HL-60 (cell line): ENCODE measurements at regions not wholly inside any gene's neighbourhood (a gene's known extent, or its start where the extent isn't known, plus 50 kb on each side); places are given as distances from the start of the nearest gene placed in this dataset.

Experiments used
- DNase-seq, 2 experiments: peaks; one replicate each; pipeline ENCODE4 v3.0.0-alpha.2; 2010 to 2020; ENCODE audit warnings: low read depth in 1 of 2, low spot score in 1 of 2
- H3K27ac ChIP-seq: fragments of 250-450 bp; sonication (Bioruptor Pico); replicated peaks from 2 replicates; pipeline ENCODE4 v1.5.1; 2020; ENCODE audit warnings: mild to moderate bottlenecking, moderate library complexity
- H3K27me3 ChIP-seq: fragments of 250-450 bp; sonication (Bioruptor Pico); 2 replicates; pipeline ENCODE4 v1.5.1; 2021; ENCODE audit warnings: mild to moderate bottlenecking, moderate library complexity; ENCODE audit not compliant: insufficient read depth, poor library complexity, severe bottlenecking
- H3K4me3 ChIP-seq: replicated peaks from 2 replicates; pipeline ENCODE4 v1.5.1; 2011; ENCODE audit warnings: mild to moderate bottlenecking, control low read depth, low read length; ENCODE audit not compliant: insufficient read depth
- CTCF ChIP-seq: IDR thresholded peaks from one replicate; pipeline ENCODE4 v1.5.1; 2011; ENCODE audit warnings: low read length, control low read depth, inconsistent platforms; ENCODE audit not compliant: insufficient read depth
- GABPA ChIP-seq: IDR thresholded peaks from 2 replicates; pipeline ENCODE4 v1.6.1; 2012; ENCODE audit warnings: low read depth
- POLR2AphosphoS5 ChIP-seq: IDR thresholded peaks from 2 replicates; pipeline ENCODE4 v1.6.1; 2012; ENCODE audit warnings: low read depth
- REST ChIP-seq: IDR thresholded peaks from 2 replicates; pipeline ENCODE4 v1.6.1; 2012; ENCODE audit warnings: low read depth; ENCODE audit not compliant: insufficient replicate concordance
- SPI1 ChIP-seq: IDR thresholded peaks from 2 replicates; pipeline ENCODE4 v1.6.1; 2012; ENCODE audit warnings: low read depth, mild to moderate bottlenecking, borderline replicate concordance

GRCh38 chr16:13672196-13672595, 247.8 kb upstream of the ERCC4 start:
- no peak overlapping the region for H3K27ac ChIP-seq
- DNase-seq, result no peak
- no peaks in the 10 kb centered on the region for H3K27me3 ChIP-seq
- TF ChIP-seq POLR2AphosphoS5, result no peak
- no peak for TF ChIP-seq REST
- no peak for TF ChIP-seq GABPA
- no peak for TF ChIP-seq SPI1
- TF ChIP-seq CTCF, result no peak
- no peak overlapping the region for H3K4me3 ChIP-seq

GRCh38 chr16:13680021-13680889, 239.7 kb upstream of the ERCC4 start:
- H3K27ac ChIP-seq, result no peak overlapping the region
- TF ChIP-seq CTCF (no peak), REST (no peak), GABPA (peak; percentile 55), POLR2AphosphoS5 (no peak)
- no peak overlapping the region for H3K4me3 ChIP-seq
- H3K27me3 ChIP-seq, result no peaks in the 10 kb centered on the region
- DNase-seq, result no peak

GRCh38 chr16:13684819-13685563, 235.0 kb upstream of the ERCC4 start:
- no peak for DNase-seq
- H3K27me3 ChIP-seq, result no peaks in the 10 kb centered on the region
- no peak overlapping the region for H3K4me3 ChIP-seq
- TF ChIP-seq GABPA (no peak), SPI1 (no peak), REST (no peak), CTCF (no peak), POLR2AphosphoS5 (no peak)
- H3K27ac ChIP-seq, result no peak overlapping the region
